ENCODE measurements at regions not wholly inside any gene's neighbourhood (a gene's known extent, or its start where the extent isn't known, plus 50 kb on each side); places are given as distances from the start of the nearest gene placed in this dataset.
A peak's percentile ranks its signal among the peaks of the same experiment; 100 is the strongest.

DNA sequence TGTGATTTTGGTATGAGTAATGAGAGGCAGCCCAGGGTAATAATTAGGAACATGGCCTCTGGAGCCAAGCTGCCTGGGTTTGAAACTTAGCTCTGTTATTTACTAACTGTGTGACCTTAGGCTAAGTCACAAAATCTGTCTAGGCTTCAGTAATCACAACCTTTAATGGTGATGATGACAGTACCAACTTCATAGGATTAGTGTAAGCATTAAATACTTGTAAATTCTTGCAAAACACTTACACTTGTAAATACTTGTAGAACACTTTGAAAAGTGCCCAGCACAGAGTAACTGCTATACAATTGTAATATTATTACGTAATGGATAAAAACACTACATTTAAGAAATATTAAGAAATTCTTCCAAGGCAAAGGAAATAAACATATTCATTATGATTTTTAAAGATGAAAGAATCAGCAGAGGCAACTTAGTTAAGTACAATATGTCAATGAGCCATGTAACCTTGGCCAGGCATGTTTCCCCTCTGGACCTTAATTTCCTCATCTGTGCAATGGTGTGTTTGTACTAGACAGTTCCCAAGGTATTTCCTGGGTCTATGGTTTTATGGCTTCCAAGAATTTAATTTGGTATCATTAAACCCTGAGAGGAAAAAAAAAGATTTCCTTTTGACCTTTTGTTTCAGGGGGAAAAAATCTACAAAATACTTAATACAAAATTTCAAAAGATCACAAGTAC lies 628.5 kb upstream of the KLHL1 start:
- TF ChIP-seq JUND (IDR thresholded peaks at IDR 0.05; ENCODE audit: low read depth) = no peak
- in situ Hi-C loops (cut with HindIII; ENCODE audit: low pct_unique_long_range_greater_than_20kb, low sequenced_read_pairs) = no loop called here
- no peak for DNase-seq (ENCODE audit: low read depth in 1 of 2, low spot score in 1 of 2)

DNA sequence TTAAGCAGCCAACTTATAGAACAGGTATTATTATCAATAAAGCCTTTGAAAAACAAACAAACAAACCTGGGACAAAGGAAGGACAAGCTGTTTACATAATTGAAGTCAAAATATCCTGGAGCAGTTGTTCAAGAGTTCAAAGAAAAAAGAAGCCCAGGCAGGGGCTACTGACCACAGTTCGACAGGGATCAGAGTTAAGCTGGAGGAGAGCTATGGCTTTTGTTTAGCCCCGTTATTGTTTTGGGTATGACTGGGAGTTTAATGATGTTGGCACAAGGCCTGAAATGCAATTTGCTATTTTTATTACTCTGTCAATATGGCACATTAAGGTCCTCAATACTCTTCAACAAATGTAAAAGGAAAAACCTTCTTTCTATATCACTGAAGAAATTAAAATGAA lies 624.4 kb upstream of the KLHL1 start:
- no peak for TF ChIP-seq JUND (IDR thresholded peaks at IDR 0.05; ENCODE audit: low read depth)
- DNase-seq (ENCODE audit: low read depth in 1 of 2, low spot score in 1 of 2) = peak in 1 of 2 experiments; percentile 15
- in situ Hi-C loops (cut with HindIII; ENCODE audit: low pct_unique_long_range_greater_than_20kb, low sequenced_read_pairs) = no loop called here

DNA sequence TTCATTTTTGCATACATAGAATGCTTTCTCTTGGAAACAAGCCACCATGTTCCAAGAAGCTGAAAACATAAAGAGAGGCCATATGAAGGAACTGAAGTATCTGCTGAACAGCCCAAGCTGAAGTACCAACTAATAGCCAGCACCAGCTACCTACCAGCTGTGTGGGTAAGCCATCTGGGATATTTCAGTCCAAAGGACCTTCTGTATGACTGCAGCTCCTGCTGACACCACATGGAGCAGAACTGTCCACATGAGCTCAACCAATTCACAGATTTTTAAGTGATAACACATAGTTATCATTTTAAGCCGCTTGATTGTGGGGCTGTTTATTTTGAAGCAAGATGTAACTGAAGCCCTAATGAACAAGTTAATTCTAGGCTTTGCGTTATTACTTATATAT lies 621.1 kb upstream of the KLHL1 start:
- in situ Hi-C loops (cut with HindIII; ENCODE audit: low pct_unique_long_range_greater_than_20kb, low sequenced_read_pairs) = no loop called here
- DNase-seq (ENCODE audit: low read depth in 1 of 2, low spot score in 1 of 2) = no peak
- TF ChIP-seq JUND (IDR thresholded peaks at IDR 0.05; ENCODE audit: low read depth) = no peak

DNA sequence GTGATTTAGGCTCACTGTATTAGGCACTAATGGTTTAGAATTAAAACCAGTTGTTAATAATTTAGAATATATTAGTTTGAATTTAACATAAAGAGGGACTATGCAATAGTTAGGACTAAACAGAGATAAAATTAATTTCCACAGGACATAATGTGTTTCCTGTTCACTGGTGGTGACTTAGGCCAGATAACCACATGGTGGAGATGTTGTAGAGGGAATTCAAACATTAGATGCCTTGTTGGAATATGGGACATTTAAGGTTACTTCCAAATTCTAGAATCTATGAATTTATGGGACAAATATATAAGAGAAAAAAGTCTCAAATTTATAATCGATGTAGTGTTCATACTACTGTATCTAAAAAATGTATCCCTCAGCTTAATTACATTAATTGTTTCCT lies 615.5 kb upstream of the KLHL1 start:
- no peak for TF ChIP-seq JUND (IDR thresholded peaks at IDR 0.05; ENCODE audit: low read depth)
- DNase-seq (ENCODE audit: low read depth in 1 of 2, low spot score in 1 of 2) = peak; percentile 32 to 48
- in situ Hi-C loops (cut with HindIII; ENCODE audit: low pct_unique_long_range_greater_than_20kb, low sequenced_read_pairs) = no loop called here

DNA sequence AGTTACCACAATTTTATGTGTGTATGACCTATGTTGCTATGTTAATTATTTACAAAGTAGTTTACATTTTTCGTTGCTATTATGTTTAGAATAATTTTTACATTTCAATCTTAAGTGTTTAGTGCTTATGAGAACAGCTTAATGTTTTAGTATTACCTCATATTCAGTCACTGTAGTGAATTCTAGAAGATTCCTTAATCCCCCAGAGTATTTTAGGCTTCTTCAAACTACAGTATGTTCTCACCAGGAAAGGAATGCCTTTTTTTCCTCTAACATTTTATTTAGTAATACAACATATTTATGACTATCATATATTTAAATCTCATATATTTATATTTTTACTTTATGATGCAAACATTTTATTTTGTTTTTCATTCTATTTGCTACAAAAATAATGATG lies 612.1 kb upstream of the KLHL1 start:
- in situ Hi-C loops (cut with HindIII; ENCODE audit: low pct_unique_long_range_greater_than_20kb, low sequenced_read_pairs) = no loop called here
- no peak for DNase-seq (ENCODE audit: low read depth in 1 of 2, low spot score in 1 of 2)
- no peak for TF ChIP-seq JUND (IDR thresholded peaks at IDR 0.05; ENCODE audit: low read depth)

DNA sequence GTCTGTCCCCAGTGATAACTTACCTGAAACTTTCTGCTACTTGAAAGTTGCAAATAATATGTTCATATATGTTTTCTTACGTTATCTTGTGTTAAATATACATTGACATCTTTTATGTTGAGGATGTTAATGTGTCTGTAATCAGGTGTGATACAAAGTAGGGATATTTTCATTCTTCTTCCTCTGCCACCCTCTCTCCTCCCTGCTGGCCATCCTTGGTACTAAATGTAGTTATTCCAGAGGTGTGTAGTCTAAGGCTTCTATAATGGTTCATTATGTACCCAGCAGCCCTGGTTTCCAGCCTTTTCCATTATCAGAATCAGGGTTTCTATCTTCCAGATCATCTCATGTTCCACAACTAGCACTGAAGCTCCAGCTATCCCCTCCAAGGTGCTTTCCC lies 606.7 kb upstream of the KLHL1 start:
- in situ Hi-C loops (cut with HindIII; ENCODE audit: low pct_unique_long_range_greater_than_20kb, low sequenced_read_pairs) = no loop called here
- TF ChIP-seq JUND (IDR thresholded peaks at IDR 0.05; ENCODE audit: low read depth) = no peak
- no peak for DNase-seq (ENCODE audit: low read depth in 1 of 2, low spot score in 1 of 2)

DNA sequence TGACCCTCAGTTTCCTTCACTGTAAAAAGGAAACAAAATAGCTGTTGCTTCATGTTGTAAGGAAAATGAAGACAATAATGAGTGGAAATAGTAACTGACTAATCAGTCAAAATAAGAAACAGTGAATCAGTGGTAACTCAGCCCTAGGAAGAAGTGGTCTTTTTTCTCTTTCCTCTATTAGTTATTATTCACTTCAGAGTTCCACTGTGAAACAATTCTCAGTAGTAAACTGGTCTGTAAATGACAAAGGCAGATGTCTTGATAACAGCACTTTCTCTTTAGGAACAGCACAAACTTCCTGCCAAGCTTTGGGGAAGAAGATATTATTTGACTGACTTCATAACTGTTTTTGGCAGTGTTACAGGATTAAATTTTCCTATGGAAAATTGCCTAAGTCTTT lies 600.5 kb upstream of the KLHL1 start:
- in situ Hi-C loops (cut with HindIII; ENCODE audit: low pct_unique_long_range_greater_than_20kb, low sequenced_read_pairs) = no loop called here
- DNase-seq (ENCODE audit: low read depth in 1 of 2, low spot score in 1 of 2) = no peak
- TF ChIP-seq JUND (IDR thresholded peaks at IDR 0.05; ENCODE audit: low read depth) = no peak

DNA sequence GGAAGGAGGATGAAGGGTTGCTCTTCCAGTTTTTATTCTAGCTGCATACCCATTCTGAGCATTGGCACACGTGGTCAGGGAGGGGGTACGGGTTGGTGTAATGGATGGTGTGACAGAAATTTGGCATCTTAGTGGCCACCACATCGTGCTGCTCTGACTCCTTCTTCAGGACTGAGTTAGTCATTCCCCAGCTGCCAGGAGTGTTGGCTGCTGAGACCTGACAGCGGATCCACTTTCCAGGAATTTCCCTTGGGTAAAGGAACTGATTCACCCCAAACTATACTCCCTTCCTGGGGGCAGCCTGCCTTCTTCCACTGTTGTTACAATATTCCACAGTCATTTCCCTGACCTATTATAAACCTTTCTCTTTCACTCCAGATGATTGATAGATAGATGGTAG lies 595.5 kb upstream of the KLHL1 start:
- no peak for DNase-seq (ENCODE audit: low read depth in 1 of 2, low spot score in 1 of 2)
- TF ChIP-seq JUND (IDR thresholded peaks at IDR 0.05; ENCODE audit: low read depth) = no peak
- in situ Hi-C loops (cut with HindIII; ENCODE audit: low pct_unique_long_range_greater_than_20kb, low sequenced_read_pairs) = no loop called here

DNA sequence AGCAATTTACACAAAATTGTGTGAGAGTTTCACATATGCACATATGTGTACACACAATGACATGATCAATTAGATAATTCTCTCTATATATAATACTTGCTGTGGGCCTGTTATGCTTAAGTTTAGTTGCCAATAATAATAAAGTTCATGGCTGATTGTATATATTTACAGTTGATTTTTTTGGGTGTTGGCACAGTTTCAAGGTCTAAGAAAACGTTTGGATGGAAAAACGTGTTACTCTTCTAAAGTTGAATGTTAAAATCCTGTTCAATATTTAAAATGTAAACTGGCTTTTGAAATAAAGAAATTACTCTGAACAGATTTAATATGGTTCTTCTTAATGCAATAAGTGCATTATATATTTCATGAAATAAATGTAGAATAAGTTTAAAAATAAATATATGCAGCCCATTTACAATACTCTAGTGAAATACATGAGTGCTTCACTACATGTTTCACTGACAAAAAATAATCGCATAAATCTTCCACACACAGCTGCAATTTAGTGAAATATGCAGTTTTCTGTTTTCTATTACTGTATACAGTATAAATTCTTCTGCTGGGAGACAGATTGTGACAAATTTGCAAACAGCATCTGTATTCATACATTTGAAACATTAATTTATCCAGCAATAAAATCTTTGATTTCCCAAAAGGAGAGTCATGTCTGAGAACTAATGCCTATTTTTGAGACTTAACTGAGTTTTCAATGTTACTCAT lies 586.9 kb upstream of the KLHL1 start:
- in situ Hi-C loops (cut with HindIII; ENCODE audit: low pct_unique_long_range_greater_than_20kb, low sequenced_read_pairs) = no loop called here
- no peak for TF ChIP-seq JUND (IDR thresholded peaks at IDR 0.05; ENCODE audit: low read depth)
- no peak for DNase-seq (ENCODE audit: low read depth in 1 of 2, low spot score in 1 of 2)

DNA sequence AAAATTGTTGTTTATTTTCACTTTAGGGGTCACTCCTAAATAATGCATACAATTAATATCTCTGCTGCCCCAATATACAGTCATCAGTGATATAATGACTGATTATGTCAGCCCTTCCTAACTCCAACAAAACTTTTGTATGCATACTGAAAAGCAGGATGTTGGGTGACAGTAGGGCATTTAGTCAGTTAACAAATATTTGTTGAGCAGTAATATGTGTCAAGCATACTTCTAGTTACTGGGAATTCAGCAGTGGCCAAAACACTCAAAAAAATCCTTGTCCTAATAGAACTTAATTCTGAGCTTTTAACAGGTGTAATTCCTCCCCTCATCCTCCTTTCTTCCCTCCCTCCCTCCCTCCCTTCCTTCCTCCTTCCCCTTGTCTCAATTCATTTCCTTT lies 560.7 kb upstream of the KLHL1 start:
- TF ChIP-seq JUND (IDR thresholded peaks at IDR 0.05; ENCODE audit: low read depth) = no peak
- DNase-seq (ENCODE audit: low read depth in 1 of 2, low spot score in 1 of 2) = peak in 1 of 2 experiments; percentile 42
- in situ Hi-C loops (cut with HindIII; ENCODE audit: low pct_unique_long_range_greater_than_20kb, low sequenced_read_pairs) = no loop called here

DNA sequence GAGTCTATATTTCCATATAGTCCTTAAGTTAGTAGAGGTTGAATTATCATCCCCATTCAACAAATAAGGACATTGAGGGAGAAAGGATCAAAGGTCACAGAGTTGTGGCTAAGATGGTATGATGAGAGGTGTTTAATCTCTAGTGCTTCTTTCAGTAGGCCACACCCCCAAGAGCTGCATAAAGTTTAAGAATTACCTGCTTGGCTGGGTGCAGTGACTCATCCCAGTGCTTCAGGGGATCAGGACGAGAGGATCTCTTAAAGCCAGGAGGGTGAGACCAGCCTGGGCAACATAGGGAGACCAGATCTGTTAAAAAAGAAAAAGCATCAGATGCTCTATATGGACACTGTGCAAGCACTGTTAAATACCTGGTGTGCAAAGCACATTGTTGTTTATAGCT lies 560.0 kb upstream of the KLHL1 start:
- peak in 1 of 2 experiments; percentile 62 for DNase-seq (ENCODE audit: low read depth in 1 of 2, low spot score in 1 of 2)
- in situ Hi-C loops (cut with HindIII; ENCODE audit: low pct_unique_long_range_greater_than_20kb, low sequenced_read_pairs) = no loop called here

DNA sequence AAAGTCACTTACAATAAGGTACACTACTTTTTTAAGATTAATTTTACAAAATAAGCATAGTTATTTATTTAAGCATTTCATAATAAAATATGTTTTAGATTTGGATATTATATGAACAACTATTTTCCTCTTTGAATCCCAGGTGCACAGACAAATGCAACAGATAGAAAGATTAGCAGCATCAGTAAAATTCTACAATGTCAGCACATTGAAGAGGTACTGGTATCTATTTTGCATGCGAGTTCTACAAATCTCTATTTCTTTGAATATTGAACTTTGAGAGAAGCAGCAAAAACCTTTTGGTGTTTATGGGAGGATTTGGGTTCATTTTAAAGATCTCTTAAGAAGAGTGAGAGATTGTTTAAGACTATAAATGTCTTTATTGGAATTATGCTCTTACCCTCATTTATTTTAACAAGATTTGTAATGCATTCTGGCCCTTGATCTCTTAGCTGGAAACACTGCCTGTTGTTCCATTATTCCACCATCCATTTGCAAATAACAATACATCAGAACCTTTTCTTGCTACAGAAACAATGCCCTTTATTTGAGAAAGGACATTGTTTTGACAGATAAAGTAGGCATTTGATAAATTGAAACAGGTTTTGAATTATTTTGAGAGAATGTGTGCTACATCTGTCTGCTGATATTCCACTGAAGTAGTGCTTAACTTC lies 558.8 kb upstream of the KLHL1 start:
- no peak for DNase-seq (ENCODE audit: low read depth in 1 of 2, low spot score in 1 of 2)
- in situ Hi-C loops (cut with HindIII; ENCODE audit: low pct_unique_long_range_greater_than_20kb, low sequenced_read_pairs) = no loop called here
- no peak for TF ChIP-seq JUND (IDR thresholded peaks at IDR 0.05; ENCODE audit: low read depth)

More for the DNA sequence above, 560.0 kb upstream of the KLHL1 start:
- no peak for TF ChIP-seq JUND (IDR thresholded peaks at IDR 0.05; ENCODE audit: low read depth)
